ENCODE measurements at regions not wholly inside any gene's neighbourhood (a gene's known extent, or its start where the extent isn't known, plus 50 kb on each side); places are given as distances from the start of the nearest gene placed in this dataset.

GRCh38 chr5:57940879-57941278 is 458.3 kb upstream of the ACTBL2 start:
- no peaks in the 10 kb centered on the region for H3K36me3 Mint-ChIP-seq (ENCODE audit: unreplicated experiment)

GRCh38 chr5:57940236-57940635 is 457.6 kb upstream of the ACTBL2 start:
- H3K27me3 Mint-ChIP-seq (ENCODE audit: unreplicated experiment): no peaks in the 10 kb centered on the region
- H3K9me3 Mint-ChIP-seq (ENCODE audit: unreplicated experiment): no peaks in the 10 kb centered on the region
- DNase-seq: no peak
- H3K4me1 Mint-ChIP-seq (ENCODE audit: low read depth, unreplicated experiment): peaks cover 15% of the 10 kb centered on the region
- H3K4me3 Mint-ChIP-seq (ENCODE audit: unreplicated experiment): no peak overlapping the region
- no peaks in the 10 kb centered on the region for H3K36me3 Mint-ChIP-seq (ENCODE audit: unreplicated experiment)
- H3K27ac Mint-ChIP-seq (ENCODE audit: unreplicated experiment): no peak overlapping the region
- no peak for TF ChIP-seq CTCF (IDR thresholded peaks at IDR 0.05; ENCODE audit: partially characterized antibody, unreplicated experiment)

More at GRCh38 chr5:57940879-57941278, 458.3 kb upstream of the ACTBL2 start:
- TF ChIP-seq CTCF (IDR thresholded peaks at IDR 0.05; ENCODE audit: partially characterized antibody, unreplicated experiment): no peak
- no peak for DNase-seq
- Mint-ChIP-seq H3K9me3 (ENCODE audit: unreplicated experiment) (no peaks in the 10 kb centered on the region), H3K27me3 (ENCODE audit: unreplicated experiment) (no peaks in the 10 kb centered on the region), H3K4me3 (ENCODE audit: unreplicated experiment) (no peak overlapping the region), H3K4me1 (ENCODE audit: low read depth, unreplicated experiment) (peaks cover 15% of the 10 kb centered on the region), H3K27ac (ENCODE audit: unreplicated experiment) (no peak overlapping the region)

GRCh38 chr5:57939771-57940170 is 457.2 kb upstream of the ACTBL2 start:
- Mint-ChIP-seq H3K4me3 (ENCODE audit: unreplicated experiment) (no peak overlapping the region), H3K4me1 (ENCODE audit: low read depth, unreplicated experiment) (peaks cover 15% of the 10 kb centered on the region), H3K36me3 (ENCODE audit: unreplicated experiment) (no peaks in the 10 kb centered on the region), H3K27me3 (ENCODE audit: unreplicated experiment) (no peaks in the 10 kb centered on the region), H3K9me3 (ENCODE audit: unreplicated experiment) (no peaks in the 10 kb centered on the region), H3K27ac (ENCODE audit: unreplicated experiment) (no peak overlapping the region)
- no peak for TF ChIP-seq CTCF (IDR thresholded peaks at IDR 0.05; ENCODE audit: partially characterized antibody, unreplicated experiment)
- no peak for DNase-seq

- H3K4me3 Mint-ChIP-seq (ENCODE audit: unreplicated experiment): no peak overlapping the region
These were observed 456.7 kb upstream of the ACTBL2 start for GRCh38 chr5:57939335-57939734.

GRCh38 chr5:57938174-57938557 is 455.6 kb upstream of the ACTBL2 start:
- no peak for DNase-seq
- H3K36me3 Mint-ChIP-seq (ENCODE audit: unreplicated experiment): no peaks in the 10 kb centered on the region
- no peak overlapping the region for H3K27ac Mint-ChIP-seq (ENCODE audit: unreplicated experiment)
- peaks cover 3% of the 10 kb centered on the region for H3K9me3 Mint-ChIP-seq (ENCODE audit: unreplicated experiment)
- no peaks in the 10 kb centered on the region for H3K27me3 Mint-ChIP-seq (ENCODE audit: unreplicated experiment)
- no peak for TF ChIP-seq CTCF (IDR thresholded peaks at IDR 0.05; ENCODE audit: partially characterized antibody, unreplicated experiment)
- H3K4me3 Mint-ChIP-seq (ENCODE audit: unreplicated experiment): no peak overlapping the region
- peaks cover 15% of the 10 kb centered on the region for H3K4me1 Mint-ChIP-seq (ENCODE audit: low read depth, unreplicated experiment)

More at GRCh38 chr5:57939335-57939734, 456.7 kb upstream of the ACTBL2 start:
- no peak for DNase-seq
- no peaks in the 10 kb centered on the region for H3K9me3 Mint-ChIP-seq (ENCODE audit: unreplicated experiment)
- H3K36me3 Mint-ChIP-seq (ENCODE audit: unreplicated experiment): no peaks in the 10 kb centered on the region
- no peaks in the 10 kb centered on the region for H3K27me3 Mint-ChIP-seq (ENCODE audit: unreplicated experiment)
- peaks cover 15% of the 10 kb centered on the region for H3K4me1 Mint-ChIP-seq (ENCODE audit: low read depth, unreplicated experiment)
- no peak for TF ChIP-seq CTCF (IDR thresholded peaks at IDR 0.05; ENCODE audit: partially characterized antibody, unreplicated experiment)
- H3K27ac Mint-ChIP-seq (ENCODE audit: unreplicated experiment): no peak overlapping the region
